ENCODE measurements at regions not wholly inside any gene's neighbourhood (a gene's known extent, or its start where the extent isn't known, plus 50 kb on each side); places are given as distances from the start of the nearest gene placed in this dataset.

- peaks cover 21% of the 10 kb centered on the region for H3K27me3 ChIP-seq (ENCODE audit: low read depth)
- peaks cover 21% of the 10 kb centered on the region for H3K4me1 ChIP-seq
- no peaks in the 10 kb centered on the region for H3K36me3 ChIP-seq
- DNase-seq: peak; percentile 74
- TF ChIP-seq CTCF (IDR thresholded peaks at IDR 0.05; ENCODE audit: borderline replicate concordance): peak; percentile 28
- peak overlapping the region; percentile 79 for H3K27ac ChIP-seq (replicated peaks)
- H3K9me3 ChIP-seq (replicated peaks): peaks cover 26% of the 10 kb centered on the region
- peak overlapping the region; percentile 58 for H3K4me3 ChIP-seq
- intact Hi-C loops (cut with micrococcal nuclease): no loop called here
Observed at GRCh38 chr15:94844538-94845389, 613.4 kb downstream of the MCTP2 start.

- Histone ChIP-seq H3K36me3 (no peaks in the 10 kb centered on the region), H3K4me1 (peaks cover 21% of the 10 kb centered on the region), H3K27ac (replicated peaks) (peak overlapping the region; percentile 79), H3K9me3 (replicated peaks) (peaks cover 30% of the 10 kb centered on the region), H3K4me3 (peak overlapping the region; percentile 58), H3K27me3 (ENCODE audit: low read depth) (peaks cover 21% of the 10 kb centered on the region)
- intact Hi-C loops (cut with micrococcal nuclease): no loop called here
- DNase-seq: no peak
- no peak for TF ChIP-seq CTCF (IDR thresholded peaks at IDR 0.05; ENCODE audit: borderline replicate concordance)
Observed at GRCh38 chr15:94845390-94845716, 614.0 kb downstream of the MCTP2 start.

- no peak for TF ChIP-seq CTCF (IDR thresholded peaks at IDR 0.05; ENCODE audit: borderline replicate concordance)
- DNase-seq: no peak
- Histone ChIP-seq H3K4me3 (no peak overlapping the region), H3K36me3 (no peaks in the 10 kb centered on the region), H3K27me3 (ENCODE audit: low read depth) (peaks cover 21% of the 10 kb centered on the region), H3K27ac (replicated peaks) (no peak overlapping the region), H3K4me1 (peaks cover 21% of the 10 kb centered on the region), H3K9me3 (replicated peaks) (peaks cover 13% of the 10 kb centered on the region)
- intact Hi-C loops (cut with micrococcal nuclease): no loop called here
Observed at GRCh38 chr15:94847325-94847724, 616.0 kb downstream of the MCTP2 start.

- H3K9me3 ChIP-seq (replicated peaks): peaks cover 18% of the 10 kb centered on the region
- intact Hi-C loops (cut with micrococcal nuclease): no loop called here
- peaks cover 21% of the 10 kb centered on the region for H3K27me3 ChIP-seq (ENCODE audit: low read depth)
- H3K4me1 ChIP-seq: peaks cover 21% of the 10 kb centered on the region
- H3K36me3 ChIP-seq: no peaks in the 10 kb centered on the region
- no peak overlapping the region for H3K27ac ChIP-seq (replicated peaks)
- no peak for DNase-seq
- no peak for TF ChIP-seq CTCF (IDR thresholded peaks at IDR 0.05; ENCODE audit: borderline replicate concordance)
- no peak overlapping the region for H3K4me3 ChIP-seq
Observed at GRCh38 chr15:94848054-94848453, 616.7 kb downstream of the MCTP2 start.

DNA sequence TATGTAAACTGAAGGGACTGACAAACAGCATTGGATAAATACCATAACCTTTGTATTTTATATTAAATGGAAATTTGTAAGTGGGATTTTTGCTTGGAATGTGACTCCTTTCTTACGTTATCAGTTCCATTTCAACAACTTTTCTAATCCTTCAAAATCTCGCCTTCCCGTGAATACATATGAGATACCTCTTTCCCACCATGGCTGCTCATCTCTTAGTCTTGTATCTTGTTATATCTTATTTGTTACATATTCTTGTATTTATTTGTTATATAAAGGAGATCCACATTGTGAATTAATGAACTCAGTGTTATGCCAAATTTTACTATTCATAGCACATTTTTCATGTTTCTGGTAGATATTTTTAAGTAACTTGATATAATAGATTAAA, 623.7 kb downstream of the MCTP2 start:
- Histone ChIP-seq H3K27me3 (ENCODE audit: low read depth) (no peaks in the 10 kb centered on the region), H3K4me3 (no peak overlapping the region), H3K9me3 (replicated peaks) (peaks cover 17% of the 10 kb centered on the region), H3K4me1 (no peaks in the 10 kb centered on the region), H3K27ac (replicated peaks) (no peak overlapping the region), H3K36me3 (no peaks in the 10 kb centered on the region)
- TF ChIP-seq CTCF (IDR thresholded peaks at IDR 0.05; ENCODE audit: borderline replicate concordance): no peak
- DNase-seq: no peak
- intact Hi-C loops (cut with micrococcal nuclease): no loop called here

All from left ventricle myocardium inferior (tissue), 1 donor.